ENCODE measurements at regions not wholly inside any gene's neighbourhood (a gene's known extent, or its start where the extent isn't known, plus 50 kb on each side); places are given as distances from the start of the nearest gene placed in this dataset.

DNA sequence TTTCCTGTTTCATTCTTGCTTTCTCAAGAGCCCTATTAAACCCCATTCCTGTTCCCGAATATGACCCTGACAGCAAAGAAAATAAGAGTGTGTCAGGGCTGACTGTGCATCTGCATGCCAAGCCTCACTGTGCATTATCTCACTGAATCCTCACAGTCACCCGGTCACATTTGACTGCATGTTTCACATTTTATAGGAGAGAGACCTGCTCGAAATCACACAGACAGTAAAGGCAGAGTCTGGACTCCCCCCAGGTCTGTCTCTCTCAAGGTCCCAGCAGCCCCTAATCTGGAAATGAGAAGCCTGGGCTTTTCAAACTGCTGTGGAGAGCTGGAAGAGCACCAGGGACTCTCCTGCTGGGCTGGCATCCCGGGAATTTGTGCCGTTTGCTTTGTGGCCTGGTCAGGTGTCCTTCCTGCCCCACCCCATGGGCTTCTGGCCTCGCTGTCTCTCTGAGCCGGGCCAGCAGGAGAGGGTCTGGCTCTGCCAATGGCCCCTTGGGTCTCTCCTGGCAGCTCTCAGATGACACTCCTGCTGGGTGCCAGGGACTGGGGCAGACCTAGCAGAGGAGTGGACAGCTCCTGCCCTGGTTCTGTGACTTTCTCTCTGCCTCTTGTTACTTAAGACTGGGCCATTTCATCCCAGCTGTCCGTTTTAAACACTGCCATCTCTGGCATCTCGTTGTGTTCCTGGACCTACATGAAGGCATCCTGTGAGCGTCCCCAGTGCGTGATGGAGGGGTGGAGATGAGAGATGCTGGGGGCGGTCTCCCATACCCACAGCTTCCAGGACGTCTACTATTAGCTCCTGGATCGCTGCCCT is 173.6 kb downstream of the ARHGAP12 start:
- no peak for DNase-seq (ENCODE audit: low read depth in 2 of 2)

DNA sequence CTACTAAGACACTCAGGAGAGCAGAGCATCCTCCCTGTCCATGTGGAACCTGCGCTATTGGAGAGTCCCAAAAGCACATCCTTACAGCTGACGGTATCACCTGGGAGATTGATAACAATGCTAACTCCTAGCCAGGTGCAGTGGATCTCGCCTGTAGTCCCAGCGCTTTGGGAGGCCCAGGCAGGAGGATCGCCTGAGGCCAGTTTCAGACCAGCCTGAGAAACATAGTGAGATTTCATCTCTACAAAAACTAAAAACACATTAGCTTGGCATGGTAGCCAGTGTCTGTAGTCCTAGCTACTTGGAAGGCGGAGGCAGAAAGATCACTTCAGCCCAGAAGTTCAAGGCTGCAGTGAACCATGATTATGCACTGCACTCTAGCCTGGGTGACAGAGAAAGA is 174.9 kb downstream of the ARHGAP12 start:
- DNase-seq (ENCODE audit: low read depth in 2 of 2) = no peak

GRCh38 chr10:31752170-31752569 is 176.5 kb downstream of the ARHGAP12 start:
- DNase-seq (ENCODE audit: low read depth in 2 of 2) = no peak

- no peak for DNase-seq (ENCODE audit: low read depth in 2 of 2)
Observed at GRCh38 chr10:31751738-31752080, 176.9 kb downstream of the ARHGAP12 start.

DNA sequence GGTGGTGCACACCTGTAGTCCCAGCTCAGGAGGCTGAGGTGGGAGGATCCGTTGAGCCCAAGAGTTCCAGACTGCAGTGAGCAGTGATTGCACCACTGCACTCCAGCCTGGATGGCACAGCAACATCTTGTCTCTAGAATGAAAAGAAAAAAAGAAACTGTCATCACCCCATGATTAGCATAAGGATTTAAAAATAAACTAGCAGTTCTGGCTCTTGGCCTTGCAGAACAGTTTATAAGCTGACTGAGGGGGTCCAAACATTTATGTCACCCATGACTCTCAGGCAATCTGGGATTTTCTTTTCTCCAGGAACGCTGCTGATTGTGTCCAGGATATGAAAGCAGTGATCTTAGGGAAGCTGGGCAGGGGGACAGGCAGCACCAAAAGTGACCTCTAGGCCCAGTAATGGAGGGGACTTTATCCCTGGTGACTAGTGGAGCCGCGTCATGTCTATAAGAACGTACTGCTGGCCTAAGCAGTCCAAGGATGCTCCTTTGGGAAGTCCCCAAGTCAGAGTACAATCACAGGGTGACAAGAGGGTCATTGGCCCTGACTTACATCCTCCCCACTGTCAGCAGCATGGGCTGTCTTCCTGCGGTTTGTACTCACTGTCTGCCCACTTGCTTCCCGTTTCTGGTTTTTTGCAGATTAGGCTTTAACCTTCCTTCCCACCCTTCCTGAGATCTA is 177.4 kb downstream of the ARHGAP12 start:
- no peak for DNase-seq (ENCODE audit: low read depth in 2 of 2)

GRCh38 chr10:31749981-31750840 is 178.4 kb downstream of the ARHGAP12 start:
- DNase-seq (ENCODE audit: low read depth in 2 of 2) = no peak

DNA sequence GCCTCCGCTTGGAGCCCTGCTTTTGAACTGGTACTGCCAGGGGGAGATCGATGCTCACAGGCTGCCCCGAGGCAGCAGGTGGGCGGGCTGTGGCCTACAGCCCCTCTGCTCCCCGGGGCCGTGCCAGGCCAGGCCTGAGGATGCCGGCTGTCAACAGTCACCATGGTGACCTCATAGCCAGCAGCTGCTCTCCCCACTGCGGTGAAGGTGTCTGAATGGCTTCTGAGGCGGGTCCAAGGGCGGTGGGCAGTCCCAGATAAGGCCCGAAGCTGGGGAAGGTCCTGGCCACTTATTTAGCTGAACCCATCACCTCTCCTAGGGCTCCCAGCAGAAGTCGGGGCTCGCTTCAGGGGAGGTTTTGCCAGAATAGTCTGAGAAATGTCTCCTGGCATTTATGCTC is 179.3 kb downstream of the ARHGAP12 start:
- no peak for DNase-seq (ENCODE audit: low read depth in 2 of 2)

- no peak for DNase-seq (ENCODE audit: low read depth in 2 of 2)
Observed at GRCh38 chr10:31745612-31746376, 182.8 kb downstream of the ARHGAP12 start.

DNA sequence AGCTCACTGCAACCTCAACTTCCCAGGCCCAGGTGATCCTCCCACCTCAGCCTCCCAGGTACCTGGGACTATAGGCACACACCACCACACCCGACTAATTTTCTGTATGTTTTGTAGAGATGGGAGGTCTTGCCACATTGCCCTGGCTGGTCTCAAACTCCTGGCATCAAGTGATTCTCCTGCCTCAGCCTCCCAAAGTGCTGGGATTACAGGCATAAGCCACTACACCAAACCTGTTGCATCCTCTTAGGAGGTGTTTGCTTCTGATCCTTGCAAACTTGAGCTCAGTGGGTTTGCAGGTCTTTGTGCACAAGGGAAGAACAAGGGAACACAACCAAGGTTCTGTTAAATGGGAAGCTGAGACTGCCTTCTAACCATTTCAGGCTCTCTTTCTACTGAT is 184.6 kb downstream of the ARHGAP12 start:
- DNase-seq (ENCODE audit: low read depth in 2 of 2) = no peak

- DNase-seq (ENCODE audit: low read depth in 2 of 2) = no peak
Observed at GRCh38 chr10:31742255-31742654, 186.4 kb downstream of the ARHGAP12 start.

- no peak for DNase-seq (ENCODE audit: low read depth in 2 of 2)
Observed at GRCh38 chr10:31741473-31741872, 187.2 kb downstream of the ARHGAP12 start.

DNA sequence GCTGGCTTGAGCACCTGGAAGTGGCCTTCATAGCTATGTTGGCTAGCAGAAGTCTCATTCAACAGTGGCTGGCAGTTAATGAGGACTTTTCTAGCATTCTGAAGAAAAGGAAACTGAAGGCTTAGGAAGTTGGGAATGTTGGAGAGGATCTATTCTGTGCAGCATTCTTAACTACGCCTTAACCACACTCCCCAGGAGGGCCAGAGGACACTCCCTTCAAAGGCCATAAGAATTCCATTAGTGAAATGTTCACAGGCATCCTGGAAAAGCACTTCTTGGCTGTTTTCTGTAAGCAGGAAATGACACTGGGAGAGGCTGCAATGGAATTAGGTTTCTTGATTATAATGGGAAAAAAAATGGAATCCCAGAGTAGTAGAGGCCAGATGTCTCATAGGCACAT is 188.9 kb downstream of the ARHGAP12 start:
- DNase-seq (ENCODE audit: low read depth in 2 of 2) = no peak

DNA sequence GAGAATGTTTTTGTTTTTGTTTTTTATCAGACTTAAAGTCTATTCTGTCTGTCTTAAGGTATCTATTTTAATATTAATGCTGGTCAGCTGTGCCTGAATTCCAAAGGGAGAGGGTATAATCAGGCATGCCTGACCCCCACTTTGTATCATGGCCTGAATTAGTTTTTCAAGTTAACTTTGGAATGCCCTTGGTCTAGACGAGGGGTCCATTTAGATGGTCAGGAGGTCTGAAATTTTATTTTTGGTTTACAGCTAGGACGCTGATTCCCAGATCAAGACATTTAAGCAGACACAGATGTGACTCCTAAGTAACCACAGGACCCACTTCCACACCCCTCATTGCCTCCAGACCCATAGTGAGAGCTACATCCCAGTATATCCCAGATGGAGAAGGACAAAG is 189.5 kb downstream of the ARHGAP12 start:
- DNase-seq (ENCODE audit: low read depth in 2 of 2) = no peak

GRCh38 chr10:31731711-31732110 is 196.9 kb downstream of the ARHGAP12 start:
- no peak for DNase-seq (ENCODE audit: low read depth in 2 of 2)

- no peak for DNase-seq (ENCODE audit: low read depth in 2 of 2)
Observed at GRCh38 chr10:31730776-31731175, 197.9 kb downstream of the ARHGAP12 start.

DNA sequence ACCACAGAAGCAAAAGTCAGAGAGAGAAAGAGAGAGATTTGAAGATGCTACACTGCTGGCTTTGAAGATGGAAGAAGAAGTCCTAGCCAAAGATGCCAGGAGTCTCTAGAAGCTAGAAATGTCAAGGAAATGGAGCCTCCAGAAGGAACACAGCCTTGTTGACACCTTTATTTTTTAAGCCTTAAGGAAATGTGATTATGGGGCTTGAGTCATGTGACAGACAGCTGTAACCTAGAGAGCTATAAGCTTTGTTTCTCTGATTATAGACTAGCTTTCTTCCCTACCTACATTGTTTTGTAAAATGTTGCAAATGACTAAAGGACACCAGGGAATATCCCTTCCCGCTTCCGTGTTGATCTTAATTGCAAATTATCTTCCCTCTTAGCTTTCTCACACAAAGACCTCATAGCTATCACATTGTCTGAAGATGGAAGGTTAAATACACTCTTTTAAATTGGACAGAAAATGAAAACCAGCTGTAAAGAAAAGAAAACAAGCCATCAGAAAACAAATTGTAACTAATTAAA is 199.9 kb downstream of the ARHGAP12 start:
- no peak for DNase-seq (ENCODE audit: low read depth in 2 of 2)

DNA sequence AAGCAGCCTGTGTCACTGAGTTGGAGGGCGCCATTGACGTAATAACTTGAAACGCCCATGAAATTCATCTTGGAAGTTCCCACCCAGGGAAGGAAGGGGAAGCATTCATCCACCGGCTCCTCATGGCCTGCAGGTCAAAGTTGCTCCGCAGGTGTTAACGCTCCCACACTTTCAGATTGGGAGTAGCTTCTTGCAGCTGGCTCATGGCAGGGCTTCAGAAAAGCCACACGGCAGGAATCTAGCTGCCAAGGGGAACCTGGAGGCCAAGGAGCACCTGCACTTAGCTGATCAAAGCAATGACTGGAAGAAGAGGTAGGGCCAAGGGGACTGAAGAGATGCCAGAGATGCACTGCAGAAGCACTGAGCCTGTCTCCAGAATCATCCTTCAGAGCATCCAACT is 203.2 kb downstream of the ARHGAP12 start:
- no peak for DNase-seq (ENCODE audit: low read depth in 2 of 2)

DNA sequence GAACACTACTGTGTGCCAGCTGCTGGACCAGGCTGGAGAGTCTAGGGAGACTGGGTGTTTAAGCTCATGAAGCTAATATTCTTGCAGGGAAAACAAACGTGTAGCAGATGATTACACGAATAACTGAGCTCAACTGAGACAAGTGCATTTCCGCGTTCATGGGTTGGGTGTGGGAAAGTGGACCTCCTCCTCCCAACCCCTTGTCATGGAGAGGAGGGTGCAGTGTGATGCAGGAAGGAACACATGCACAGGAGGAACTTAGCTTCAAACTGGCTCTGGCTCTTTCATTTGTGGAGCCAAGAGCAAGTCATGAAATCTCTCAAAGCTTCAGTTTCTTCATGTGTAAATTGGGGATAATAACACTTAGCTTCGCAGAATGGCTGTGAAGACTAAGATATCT is 204.3 kb downstream of the ARHGAP12 start:
- no peak for DNase-seq (ENCODE audit: low read depth in 2 of 2)

GRCh38 chr10:31723106-31723750 is 205.4 kb downstream of the ARHGAP12 start:
- DNase-seq (ENCODE audit: low read depth in 2 of 2) = no peak

- DNase-seq (ENCODE audit: low read depth in 2 of 2) = no peak
Observed at GRCh38 chr10:31721096-31721495, 207.5 kb downstream of the ARHGAP12 start.

DNA sequence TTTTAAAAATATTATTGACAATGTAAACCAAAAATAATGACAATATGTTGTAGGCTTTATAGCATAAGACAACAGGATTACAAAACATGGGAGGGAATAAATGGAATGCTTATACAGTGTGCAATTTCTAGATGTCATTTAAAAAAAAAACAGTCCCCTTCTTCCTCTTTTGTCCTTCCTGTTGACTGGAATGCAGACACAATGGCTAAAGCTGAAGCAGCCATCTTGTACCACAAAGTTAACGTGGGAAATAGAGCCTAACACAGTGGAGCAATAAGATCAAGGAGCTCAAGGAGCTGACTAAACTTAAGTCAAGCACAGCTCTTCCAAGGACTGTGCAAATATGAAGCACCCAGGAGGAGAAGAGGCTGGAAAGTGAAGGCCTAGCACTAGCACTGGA is 208.1 kb downstream of the ARHGAP12 start:
- no peak for DNase-seq (ENCODE audit: low read depth in 2 of 2)

Data from stimulated activated CD4-positive, alpha-beta T cell treated with anti-CD3 and anti-CD28 coated beads, Interleukin-1b, Interleukin-23, amount 100 ng/mL, for 1 hour (primary cell).